ENCODE measurements at regions not wholly inside any gene's neighbourhood (a gene's known extent, or its start where the extent isn't known, plus 50 kb on each side); places are given as distances from the start of the nearest gene placed in this dataset.

DNA sequence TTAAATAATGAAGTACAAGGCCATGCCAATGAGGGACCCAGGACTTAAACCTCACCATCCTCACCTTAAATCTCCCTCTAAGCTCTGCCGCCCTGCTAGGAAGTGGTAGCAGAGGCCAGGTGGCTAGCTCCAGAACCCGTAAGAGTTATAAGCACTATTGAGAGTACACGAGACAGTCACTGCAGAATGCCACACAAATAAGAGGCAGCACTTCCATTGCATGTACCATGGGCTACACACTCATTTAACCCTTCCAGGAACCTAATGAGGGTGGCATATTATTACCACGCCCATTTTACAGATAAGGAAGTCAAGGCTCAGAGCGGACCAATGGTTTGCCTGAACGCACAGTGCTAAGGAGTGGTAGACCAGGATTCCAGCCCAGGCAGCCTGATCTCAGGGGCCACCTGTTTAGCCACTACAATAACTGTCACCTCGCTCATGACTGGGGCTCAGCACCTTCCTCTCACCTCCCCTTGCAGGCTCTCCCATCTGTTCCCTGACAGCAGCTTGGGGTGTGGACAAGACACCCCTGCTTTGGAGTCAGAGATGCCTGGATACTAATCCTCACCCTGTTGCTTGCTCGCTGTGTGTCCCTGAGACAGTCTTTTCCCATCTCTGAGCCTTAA, 54.8 kb upstream of the ID3 start:
- no peak for DNase-seq (ENCODE audit: extremely low read depth, low read depth)
- TF ChIP-seq, protein P1, sequence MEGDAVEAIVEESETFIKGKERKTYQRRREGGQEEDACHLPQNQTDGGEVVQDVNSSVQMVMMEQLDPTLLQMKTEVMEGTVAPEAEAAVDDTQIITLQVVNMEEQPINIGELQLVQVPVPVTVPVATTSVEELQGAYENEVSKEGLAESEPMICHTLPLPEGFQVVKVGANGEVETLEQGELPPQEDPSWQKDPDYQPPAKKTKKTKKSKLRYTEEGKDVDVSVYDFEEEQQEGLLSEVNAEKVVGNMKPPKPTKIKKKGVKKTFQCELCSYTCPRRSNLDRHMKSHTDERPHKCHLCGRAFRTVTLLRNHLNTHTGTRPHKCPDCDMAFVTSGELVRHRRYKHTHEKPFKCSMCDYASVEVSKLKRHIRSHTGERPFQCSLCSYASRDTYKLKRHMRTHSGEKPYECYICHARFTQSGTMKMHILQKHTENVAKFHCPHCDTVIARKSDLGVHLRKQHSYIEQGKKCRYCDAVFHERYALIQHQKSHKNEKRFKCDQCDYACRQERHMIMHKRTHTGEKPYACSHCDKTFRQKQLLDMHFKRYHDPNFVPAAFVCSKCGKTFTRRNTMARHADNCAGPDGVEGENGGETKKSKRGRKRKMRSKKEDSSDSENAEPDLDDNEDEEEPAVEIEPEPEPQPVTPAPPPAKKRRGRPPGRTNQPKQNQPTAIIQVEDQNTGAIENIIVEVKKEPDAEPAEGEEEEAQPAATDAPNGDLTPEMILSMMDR (IDR thresholded peaks at IDR 0.05; ENCODE audit: low read depth, low read length): no peak

DNA sequence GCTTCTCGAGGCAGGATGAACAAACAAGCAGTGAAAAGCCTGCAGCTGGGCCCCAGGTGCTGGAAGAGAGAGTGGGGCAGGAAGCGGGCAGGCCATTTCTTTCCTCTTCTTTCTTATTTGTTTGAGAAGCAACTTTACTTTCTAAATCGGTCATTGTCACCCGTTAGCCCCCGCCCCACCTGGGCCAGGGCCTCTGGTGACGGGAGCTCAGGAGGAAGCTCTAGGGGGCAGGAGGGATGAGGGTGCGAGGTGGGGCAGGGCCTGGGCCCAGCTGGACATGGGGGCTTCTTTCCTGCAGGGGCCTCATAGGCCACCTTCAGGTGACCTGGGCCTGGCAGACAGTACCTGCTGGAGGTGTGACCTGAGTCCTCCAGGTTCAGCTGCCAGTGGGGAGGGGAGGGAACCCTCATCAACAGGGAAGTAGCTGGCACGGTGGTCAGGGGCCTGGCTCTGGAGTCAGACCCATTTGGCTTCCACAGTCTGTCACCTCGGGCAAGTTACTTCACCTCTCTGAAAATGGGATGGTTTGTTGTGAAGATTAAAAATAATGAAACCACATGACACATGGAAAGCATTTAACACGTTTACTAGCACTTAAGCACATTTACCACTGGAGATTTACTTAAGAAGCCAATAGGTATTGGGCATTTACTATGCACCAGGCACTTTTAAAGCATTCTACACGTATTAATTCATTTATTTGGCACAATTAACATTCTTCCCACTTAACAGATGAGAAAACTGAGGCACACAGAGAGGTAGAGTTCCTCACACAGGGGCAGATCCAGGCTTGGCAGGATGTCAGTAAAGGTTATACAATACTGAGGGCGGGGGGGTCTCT, 54.1 kb upstream of the ID3 start:
- TF ChIP-seq, protein P1 (IDR thresholded peaks at IDR 0.05; ENCODE audit: low read depth, low read length): no peak
- no peak for DNase-seq (ENCODE audit: extremely low read depth, low read depth)

DNA sequence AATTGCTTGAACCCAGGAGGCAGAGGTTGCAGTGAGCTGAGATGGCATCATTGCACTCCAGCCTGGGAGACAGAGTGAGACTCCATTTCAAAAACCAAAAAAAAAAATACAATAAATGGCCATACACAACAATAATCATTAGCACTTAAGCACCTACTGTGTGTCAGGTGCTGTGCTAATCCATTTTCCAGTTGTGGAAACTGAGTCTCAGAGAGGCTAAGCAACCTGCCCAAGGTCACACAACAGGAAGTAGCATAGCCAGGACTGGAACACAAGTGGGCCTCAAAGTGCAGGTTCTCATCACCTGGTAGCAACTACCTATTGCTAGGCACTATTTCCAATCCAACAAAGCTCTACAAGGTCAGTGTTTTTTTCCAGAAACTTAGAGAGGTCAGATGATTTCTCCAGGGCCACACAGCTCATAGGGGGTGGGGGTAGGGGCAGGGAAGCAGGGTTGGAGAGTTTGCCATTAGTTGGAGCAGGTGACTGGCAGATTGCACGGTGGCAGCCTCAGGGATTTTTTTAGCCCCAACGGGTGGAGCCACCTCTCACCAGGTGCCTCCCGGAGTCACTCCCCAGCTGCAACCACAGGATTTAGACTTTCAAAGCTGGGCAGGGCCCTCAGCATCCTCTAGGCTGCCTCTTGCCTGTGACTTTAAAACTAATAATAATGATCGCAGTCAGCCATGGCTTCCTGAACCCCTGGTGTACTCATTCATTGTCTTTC, 52.5 kb upstream of the ID3 start:
- no peak for DNase-seq (ENCODE audit: extremely low read depth, low read depth)
- TF ChIP-seq, protein P1 (IDR thresholded peaks at IDR 0.05; ENCODE audit: low read depth, low read length): no peak

DNA sequence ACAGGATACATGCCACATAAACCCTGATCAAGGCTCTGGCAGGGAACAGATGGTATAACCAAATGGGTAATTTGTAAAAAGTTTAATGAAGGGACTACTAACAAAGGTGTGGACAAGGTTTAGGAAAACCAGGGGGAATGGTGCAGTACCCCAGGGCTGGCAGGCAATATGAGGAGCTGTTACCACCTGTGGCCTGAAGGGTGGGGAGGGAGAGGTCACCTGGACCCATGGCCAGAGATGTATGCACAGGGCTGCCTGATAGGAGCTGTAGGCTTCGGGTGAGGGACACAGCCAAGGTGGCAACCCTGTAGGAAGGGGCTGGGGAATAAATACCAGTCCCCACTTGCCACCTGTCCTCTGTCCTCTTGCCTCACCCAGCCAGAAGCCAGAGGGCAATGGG, 51.4 kb upstream of the ID3 start:
- TF ChIP-seq, protein P1 (IDR thresholded peaks at IDR 0.05; ENCODE audit: low read depth, low read length): no peak

DNA sequence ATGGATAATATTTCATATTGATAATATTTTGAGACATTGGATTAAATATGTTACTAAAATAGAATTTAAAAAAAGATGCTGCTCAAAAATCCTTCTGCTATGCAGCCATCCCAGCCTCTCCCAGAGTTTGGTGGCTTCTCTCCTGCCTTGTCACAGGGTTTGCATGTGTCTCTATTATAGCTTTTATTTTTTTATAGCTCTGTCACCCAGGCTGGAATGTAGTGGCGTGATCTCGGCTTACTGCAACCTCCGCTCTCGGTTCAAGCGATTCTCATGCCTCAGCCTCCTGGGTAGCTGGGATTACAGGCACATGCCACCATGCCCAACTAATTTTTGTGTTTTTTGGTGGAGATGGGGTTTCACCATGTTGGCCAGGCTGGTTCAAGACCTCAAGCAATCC, 50.7 kb upstream of the ID3 start:
- no peak for DNase-seq (ENCODE audit: extremely low read depth, low read depth)
- TF ChIP-seq, protein P1 (IDR thresholded peaks at IDR 0.05; ENCODE audit: low read depth, low read length): no peak

More for the DNA sequence above, 51.4 kb upstream of the ID3 start:
- no peak for DNase-seq (ENCODE audit: extremely low read depth, low read depth)
